HG03520 (cell line): ENCODE measurements at regions not wholly inside any gene's neighbourhood (a gene's known extent, or its start where the extent isn't known, plus 50 kb on each side); places are given as distances from the start of the nearest gene placed in this dataset.
"Not testable (repeated sequence)": the region's sequence is repeated elsewhere in the genome, so short reads cannot be mapped to it uniquely, and the experiment has no call there.

Source experiments
- ATAC-seq: cut with Tn5 transposase; IDR thresholded peaks from one replicate; pipeline ENCODE4 v1.9.1; 2021; ENCODE audit warnings: mild to moderate bottlenecking, moderate library complexity; ENCODE audit not compliant: unreplicated experiment

DNA sequence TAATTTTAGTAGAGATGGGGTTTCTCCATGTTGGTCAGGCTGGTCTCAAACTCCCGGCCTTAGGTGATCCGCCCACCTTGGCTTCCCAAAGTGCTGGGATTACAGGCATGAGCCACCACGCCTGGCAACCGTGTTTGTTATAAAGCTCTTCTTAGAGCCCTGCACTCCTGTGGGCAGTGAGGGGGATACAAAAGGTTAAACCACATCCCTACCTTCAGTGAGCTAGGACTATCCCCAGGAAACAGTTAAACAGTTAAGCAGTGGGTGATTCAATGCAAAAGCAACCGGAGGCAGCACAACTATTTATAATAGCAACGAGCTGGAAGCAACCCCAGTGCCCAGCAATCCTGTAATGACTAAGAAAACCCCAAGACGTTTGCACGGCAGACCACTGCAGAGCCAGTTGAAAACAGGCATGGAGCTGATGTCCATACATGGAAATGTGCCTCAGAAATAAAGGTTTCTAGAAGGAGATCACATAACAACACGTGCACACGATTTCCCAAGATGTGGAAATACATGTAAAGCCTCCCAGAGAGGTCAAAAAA lies 107.2 kb upstream of the LYZL2 start:
- ATAC-seq: peak; percentile 75

DNA sequence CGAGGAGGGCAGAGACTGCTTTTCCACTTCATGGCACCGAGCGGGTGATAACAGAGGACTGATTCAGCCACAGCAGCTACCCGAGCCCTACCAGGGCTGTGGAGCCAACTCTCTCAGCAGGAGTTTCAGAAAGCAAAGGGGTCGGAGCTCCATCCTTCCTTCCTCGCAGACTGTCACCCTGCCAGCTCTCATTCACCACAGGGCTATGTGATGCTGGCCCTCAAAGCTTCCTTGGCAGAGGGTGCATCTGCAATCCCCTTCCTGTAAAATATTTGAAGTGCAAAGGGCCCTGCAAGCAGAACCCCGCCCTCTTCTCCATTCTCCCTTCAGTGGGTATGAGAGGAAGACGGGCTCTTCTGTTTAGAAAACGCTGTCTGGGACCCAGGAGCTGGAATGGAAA lies 105.3 kb upstream of the LYZL2 start:
- ATAC-seq: no peak

DNA sequence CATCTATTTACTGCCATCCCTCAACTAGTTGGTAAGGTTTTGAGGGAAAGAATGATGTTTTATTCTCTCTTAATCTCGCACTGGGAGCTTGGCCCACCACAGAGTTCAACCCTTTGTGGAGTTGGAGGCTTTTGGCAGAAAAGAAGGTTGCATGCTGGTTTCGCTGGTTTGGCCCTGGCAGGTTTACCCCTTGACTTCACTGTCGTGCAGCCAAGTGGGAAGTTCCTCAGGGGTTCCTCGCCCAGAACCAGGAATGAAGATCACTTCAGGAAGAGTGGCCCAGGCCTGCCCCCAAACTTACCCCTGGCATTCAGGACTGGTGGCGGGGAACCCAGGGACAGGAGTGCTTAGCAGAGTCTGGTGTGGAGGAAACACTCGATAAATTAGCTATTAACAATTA lies 103.1 kb upstream of the LYZL2 start:
- ATAC-seq: no peak

DNA sequence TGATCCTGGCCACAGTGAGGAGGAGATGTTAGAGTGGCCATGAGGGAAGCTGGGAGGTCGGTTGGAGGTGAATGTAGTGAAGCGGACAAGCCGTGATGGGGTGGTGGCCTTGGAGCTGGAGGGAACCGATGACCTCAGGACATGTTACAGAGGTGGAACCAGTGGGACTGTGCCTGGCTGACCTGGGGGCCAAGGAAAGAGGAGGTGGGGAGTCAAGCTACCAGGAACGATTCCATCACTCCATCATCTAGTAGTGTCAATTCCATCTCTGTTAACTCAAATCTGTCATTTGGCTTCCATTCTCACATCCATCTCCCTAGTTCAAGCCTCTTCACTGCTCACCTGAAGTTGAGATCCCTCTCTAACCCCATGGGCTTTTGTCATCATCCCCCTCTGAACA lies 102.4 kb upstream of the LYZL2 start:
- ATAC-seq: no peak

DNA sequence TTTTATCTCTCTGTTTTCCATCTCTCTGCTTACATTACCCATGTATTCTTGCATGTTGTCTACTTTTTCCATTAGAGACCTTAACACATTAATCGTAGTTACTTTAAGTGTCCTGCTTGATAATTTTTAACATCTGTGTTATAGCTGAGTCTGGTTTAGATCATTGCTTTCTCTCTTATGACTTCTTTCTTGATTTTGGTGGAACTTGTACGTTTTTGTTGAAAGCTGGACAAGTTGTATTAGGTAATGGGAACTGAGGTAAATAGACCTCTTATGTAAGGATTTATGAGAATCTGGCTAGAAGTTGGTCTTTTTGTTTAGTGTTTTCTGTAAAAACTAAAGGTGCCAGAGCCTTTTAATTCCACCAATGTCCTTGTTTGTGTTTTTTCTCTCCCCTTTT lies 100.8 kb upstream of the LYZL2 start:
- no peak for ATAC-seq

DNA sequence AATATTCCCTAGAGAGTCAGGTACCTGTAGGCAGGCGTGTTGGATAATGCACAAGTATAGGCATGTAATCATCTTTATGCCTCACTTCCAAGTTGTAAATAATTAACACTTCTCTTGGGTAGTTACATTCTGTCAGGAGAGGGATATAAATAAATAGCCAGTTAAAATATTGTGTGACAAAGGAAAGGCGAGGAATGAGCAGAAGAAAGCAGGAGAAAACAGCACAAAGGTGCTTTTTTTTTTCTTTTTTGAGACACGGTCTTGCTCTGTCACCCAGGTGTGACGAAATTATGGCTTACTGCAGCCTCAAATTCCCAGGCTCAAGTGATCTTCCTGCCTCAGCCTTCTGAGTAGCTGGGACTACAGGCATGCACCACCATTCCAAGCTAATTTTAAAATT lies 99.2 kb upstream of the LYZL2 start:
- no peak for ATAC-seq

DNA sequence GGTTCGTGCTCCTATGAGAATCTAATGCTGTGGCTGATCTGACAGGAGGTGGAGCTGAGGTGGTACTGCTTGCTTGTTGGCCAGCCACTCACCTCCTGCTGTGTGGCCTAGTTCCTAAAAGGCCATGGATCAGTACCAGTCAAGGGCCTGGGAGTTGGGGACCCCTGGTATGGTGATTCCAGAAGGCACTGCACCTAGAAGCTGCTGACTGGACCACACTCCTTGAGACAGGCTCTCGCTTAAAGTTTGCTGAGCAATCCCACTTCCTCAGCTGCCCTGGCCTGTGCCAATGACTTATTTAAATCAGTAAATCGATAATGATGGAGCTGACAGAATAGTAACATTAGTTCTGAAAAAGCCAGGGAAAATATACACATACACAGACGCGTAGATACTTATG lies 98.6 kb upstream of the LYZL2 start:
- ATAC-seq: no peak

DNA sequence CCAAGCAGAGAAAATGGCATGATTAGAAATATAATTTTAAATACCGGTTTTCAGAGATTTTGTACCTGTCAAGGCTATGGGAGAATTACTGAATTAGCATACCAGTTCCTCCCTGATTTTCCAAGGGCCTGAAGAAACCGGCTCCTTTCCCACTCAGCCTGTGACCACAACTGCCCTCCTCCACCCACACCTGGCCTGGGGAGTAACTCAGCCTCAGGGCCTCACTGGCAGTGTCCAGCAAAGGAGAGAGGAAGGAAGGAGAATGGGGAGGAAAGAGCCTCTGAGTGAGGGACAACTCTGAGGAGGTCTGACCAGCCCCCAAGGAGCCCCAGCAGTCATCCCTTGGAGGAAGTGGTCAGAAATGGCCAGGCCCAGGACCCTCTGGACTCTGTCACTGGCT lies 98.0 kb upstream of the LYZL2 start:
- ATAC-seq: no peak

DNA sequence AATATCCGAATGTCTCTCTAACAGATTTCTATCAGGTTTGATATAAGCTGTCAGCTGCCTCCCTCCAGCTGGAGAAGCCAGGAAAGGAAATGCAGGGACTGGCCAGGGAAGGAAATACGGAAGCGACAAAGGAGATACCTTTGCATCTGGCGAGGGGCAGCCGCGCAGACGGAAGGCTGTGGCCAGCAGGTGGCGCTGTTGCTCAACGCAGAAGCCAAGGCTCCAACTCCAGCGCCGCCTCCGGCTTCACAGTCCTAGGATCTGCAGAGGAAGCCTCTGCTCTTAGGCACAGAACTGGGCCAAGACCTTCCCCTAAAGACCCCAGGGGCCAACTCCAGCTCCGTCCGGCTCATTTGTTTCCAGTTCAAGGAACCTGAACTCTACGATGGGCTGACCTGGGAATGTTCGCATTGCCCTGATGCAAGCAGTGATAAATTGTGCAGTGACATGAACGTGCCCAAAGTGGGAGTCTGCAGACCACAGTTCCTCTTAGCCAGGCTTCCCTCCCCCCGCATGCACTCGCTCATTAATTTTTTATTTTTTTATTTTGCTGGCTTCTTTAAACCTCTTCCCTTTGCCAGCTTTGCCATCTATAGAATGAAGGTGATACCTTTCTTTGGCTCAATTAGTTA lies 97.3 kb upstream of the LYZL2 start:
- peak; percentile 74 for ATAC-seq

DNA sequence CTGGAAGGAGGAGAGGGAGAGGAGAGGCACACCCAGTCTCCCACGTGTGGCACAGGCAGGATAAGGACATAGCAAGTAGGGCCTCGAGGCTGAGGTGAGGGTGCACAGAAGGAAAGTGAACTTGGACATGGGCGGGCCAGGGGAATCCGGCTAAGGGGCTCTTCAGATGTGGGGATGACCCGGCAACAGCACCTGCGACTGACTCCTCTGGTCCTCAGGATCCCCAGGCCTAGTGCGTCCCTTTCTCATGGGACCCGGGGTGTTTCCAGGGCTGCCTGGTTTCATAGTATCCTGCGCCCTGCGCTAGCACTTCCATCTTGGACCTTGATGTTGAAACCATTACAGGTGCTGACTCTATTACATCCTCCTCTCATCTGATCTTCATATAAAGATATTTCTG lies 96.1 kb upstream of the LYZL2 start:
- ATAC-seq: no peak

DNA sequence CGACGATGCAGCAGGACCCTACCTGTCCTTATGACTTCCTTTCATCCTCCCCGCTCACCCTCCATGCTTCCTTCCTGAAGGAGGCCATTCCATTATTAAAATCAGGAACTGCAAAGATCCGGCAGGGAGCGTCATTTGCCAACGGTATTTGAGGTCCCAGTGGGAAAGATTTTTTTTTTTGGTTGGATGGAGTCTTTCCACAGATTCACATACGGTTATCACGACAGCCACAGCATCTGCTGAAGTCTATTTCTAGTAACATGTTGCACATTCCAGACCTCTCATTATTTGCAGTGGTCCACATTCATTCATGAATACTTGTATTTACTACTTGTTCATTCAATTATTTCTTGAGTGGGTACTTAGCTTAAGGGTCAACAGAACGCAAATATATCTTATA lies 94.7 kb upstream of the LYZL2 start:
- ATAC-seq: no peak

DNA sequence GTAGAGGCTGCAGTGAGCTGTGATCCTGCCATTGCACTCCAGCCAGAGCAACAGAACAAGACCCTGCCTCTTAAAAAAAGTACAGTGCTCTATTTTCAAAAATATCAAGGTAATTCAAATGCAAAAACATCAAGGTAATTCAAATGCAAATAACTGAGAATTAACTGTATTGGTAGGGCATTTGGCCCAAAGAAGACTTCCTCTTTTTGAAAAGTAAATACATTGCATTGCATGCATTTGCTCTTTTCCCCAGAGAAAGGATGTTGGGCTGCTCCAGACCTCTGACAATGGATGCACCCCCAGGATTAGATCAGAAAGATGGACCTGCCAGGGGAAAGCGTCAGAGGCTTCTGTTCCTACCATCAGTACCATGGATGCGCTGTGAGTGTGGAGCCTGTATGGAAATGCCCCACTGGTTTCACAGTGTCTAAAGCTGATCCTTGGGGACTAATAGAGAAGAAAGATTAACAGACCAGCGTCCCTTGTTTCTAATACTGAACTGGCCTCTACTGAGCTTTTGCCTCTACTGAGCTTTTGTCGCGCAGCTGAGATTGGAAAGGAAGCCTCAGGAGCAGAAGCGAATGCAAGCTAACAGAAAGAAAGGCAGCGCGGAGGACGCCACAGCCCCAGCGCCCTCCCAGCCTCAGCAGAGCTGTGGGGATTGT lies 93.5 kb upstream of the LYZL2 start:
- no peak for ATAC-seq

DNA sequence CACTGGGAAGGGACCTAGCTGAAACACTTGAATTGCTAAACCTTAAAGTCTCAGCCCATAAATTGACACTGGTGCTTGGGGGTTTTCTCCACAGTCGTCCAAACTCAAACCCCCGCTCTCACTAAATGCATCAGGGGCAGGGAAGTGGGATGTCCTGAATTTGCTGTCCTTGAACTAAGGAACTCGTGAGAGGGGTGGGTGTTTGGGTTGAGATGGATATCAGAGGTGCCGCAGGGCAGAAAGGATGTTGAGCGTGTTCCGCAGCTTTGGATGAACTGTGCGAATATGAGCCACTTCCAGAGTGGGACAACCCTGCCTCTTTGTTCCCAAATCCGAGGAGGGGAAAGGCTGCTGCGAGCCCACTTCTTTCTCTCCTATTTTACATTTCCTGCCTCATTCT lies 90.3 kb upstream of the LYZL2 start:
- ATAC-seq: no peak

DNA sequence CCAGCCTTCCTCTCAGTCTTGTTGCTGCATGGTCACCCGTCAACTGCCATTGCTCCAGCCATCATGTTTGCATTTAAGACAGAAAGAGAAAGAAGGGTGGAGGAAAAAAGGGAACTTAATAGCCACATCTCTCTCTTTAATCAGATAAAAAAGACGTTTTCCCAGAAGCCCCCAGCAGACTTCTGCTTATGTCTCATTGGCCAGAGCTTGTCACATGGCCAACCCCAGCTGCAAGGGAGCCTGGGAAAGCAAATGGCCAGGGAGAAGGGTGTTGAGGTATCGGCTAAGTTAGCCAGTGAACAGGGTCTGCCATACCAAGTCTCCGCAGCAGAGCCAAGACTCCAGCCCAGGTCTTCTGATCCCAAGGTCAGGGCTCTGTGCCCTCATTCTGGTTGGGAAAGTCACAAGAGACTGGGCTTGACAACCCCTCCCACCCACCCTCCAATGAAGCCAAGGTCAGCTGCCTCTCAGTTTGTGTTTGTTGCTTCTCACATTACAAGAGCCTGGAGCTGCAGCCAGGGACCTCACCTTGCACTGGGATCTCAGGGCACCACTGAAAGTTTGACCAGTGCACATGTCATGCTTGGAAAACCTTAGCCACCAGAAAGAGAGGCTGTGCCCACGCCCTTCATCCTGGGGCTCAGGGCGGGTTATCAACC lies 80.3 kb upstream of the LYZL2 start:
- ATAC-seq: no peak

DNA sequence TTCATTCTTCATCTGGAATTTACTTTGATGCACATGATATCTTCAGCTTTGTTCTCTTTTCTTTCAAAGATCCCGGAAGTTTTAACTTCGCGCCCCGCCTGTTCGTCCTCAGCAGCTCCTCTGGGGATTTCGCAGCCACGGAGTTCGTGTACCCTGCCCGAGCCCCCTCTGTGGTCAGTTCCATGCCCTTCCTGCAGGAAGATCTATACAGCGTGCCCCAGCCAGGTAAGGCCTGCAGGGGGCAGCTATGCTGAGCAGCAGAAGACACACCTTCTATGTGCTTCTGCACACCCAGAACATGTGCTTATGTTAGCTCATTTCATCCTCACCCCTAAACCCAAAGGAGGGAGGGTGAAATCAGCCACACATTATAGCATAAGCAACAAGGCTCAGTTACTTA lies 79.7 kb upstream of the LYZL2 start:
- ATAC-seq: no peak

DNA sequence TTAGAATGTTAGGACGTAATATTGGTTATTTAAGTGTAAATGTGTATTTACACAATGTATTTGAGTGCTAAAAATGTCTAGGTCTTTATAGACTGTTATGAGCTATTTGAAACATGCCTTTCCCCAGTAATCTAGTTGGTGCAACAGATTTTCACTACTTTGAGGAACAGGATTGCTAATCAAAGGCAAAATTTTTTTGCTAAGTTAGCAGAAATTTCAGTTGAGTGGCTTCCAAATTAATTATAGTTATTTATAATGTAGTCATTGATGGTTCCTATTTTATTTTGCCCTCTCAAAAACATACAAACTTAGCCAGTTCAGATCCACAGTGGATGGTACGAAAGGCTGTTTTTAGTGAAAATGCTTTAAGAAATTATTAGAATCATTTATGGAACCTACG lies 78.7 kb upstream of the LYZL2 start:
- ATAC-seq: no peak

DNA sequence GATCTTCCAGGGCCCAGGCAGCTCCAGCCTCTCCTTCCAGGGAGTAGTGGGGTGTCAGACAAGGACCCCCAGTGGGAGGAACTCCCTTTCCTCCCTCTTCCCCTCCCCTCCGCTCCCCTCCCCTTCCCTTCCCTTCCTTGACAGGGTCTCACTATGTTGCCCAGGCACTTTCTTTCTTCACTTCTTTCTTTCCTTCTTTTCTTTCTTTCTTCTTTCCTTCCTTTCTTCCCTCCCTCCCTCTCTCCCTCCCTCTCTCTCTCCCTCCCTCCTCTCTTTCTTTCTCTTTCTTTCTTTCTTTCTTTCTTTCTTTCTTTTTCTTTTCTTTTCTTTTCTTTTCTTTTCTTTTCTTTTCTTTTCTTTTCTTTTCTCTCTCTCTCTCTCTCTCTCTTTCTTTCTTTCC lies 76.6 kb upstream of the LYZL2 start:
- ATAC-seq: not testable (repeated sequence)

DNA sequence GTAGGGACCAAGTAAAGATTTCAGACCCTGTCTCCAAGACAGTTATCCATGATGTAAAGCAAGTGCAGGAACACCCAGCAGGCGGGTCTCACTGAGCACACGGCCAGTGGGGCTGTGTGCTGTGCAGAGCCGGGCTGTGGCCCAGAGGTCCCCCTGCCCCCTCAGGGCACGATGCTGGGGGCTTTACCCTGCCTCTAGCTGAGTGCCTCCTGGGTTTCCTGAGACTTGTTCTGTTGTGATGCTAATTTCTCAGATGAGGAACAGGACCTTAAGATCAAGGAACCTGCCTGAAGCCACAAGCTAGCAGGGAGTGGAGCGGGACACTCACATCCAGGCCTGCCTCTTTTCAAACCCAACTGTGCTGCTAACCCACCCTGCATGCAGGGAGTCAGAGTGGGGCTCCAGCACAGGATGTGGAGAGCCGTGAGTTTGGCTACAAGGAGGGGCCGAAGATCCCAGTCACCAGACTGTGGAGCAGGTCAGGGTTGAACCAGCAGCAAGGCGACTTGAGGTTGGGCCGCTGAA lies 76.1 kb upstream of the LYZL2 start:
- ATAC-seq: peak; percentile 19

DNA sequence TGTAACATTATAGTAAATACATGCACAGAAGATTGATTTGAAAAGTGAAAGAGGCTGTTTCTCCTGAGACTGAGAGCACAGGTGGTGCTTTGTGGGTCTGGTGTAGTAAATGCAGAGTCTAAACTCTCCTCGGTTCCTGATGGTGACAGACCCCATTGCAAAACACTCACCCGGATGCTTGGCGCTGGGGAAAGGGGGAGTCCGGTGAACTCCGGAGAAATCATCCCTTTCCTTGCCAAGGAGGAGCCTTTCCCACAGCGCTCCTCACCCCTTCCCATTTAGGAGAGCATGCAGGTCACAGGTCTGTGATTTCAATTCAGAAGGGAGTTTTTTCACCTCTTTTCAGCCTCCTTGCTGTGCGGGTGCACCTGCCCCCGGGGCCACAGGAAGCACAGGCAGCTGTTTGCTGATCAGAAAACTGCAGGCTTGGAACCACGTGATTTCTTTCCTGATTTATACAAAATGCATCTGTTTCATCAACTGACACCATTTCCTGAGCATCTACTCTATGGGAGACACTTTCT lies 75.6 kb upstream of the LYZL2 start:
- peak; percentile 41 for ATAC-seq

DNA sequence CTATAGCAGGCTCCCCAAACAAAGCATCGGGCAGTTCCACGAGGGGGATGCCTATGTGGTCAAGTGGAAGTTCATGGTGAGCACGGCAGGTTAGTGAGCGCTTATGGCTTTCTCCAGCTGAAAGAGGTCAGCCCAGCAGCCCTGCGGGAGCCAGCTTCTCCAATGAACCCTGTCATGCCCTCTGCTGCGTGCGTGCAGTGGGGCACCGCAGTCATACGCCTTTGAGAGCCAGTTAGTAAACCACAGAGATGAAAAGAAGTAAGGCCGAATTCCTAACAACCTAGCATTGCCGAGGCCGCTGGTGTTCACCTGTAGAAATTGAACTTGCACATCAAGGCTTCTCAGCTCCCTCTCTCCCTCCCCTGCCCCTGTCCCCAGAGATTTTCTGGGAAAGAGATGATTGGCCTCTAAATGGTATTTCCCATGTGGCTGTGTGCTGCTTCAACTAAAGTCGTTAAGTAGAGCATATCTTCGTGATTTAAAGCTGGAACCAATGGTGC lies 75.1 kb upstream of the LYZL2 start:
- ATAC-seq: not testable (repeated sequence)

DNA sequence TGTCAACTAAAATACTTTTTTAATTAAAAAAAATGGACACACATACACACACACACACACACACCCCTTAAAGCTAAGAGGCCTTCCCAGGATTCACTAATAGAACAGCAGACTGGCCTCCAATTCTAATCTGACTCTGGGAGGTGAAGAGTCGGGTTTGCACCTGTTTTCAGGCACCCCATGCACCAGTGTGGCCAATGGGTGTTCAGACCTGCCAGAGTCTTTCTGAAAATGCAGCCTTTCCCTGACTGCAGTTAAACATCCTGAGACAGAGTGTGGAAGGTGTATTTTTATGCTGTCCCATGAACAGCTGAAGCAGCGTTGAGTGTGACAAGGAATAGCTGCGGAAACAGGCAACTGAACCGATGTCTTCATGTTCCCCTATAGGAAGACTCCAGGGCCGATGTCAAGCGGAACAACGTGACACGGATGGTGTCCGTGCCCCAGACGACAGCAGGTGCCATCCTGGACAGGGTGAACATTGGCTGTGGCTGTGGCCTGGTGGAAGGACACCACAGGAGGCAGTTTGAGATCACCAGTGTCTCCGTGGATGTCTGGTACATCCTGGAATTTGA lies 74.6 kb upstream of the LYZL2 start:
- no peak for ATAC-seq
